AG04449 (cell line): ENCODE measurements at regions not wholly inside any gene's neighbourhood (a gene's known extent, or its start where the extent isn't known, plus 50 kb on each side); places are given as distances from the start of the nearest gene placed in this dataset.

ENCODE experiments used
- CTCF ChIA-PET: fragments of 350-600 bp; formaldehyde crosslinking; extraction: SDS; loops from one replicate; lab custom pipeline; 2021; ENCODE audit warnings: antibody characterized with exemption; lab: Yijun Ruan, JAX
- POLR2A ChIA-PET: fragments of 400-600, 350-600 bp; formaldehyde crosslinking; extraction: SDS; loops from one replicate; lab custom pipeline; 2020; ENCODE audit warnings: antibody characterized with exemption, inconsistent platforms; lab: Yijun Ruan, JAX
- DNase-seq: peaks from one replicate; pipeline ENCODE4 v3.0.0-alpha.2; 2010; ENCODE audit warnings: low read depth, low spot score
- H3K4me3 ChIP-seq: 2 replicates; pipeline ENCODE4 v1.5.1; 2011; ENCODE audit warnings: low read depth, mild to moderate bottlenecking, control low read depth, low read length
- TF ChIP-seq, protein P1 (sequence below): IDR thresholded peaks from one replicate; pipeline ENCODE4 v1.5.1; 2011; ENCODE audit warnings: mild to moderate bottlenecking, moderate library complexity, low read length, control low read depth, inconsistent platforms; ENCODE audit not compliant: insufficient read depth; ENCODE audit errors: missing control alignments

DNA sequence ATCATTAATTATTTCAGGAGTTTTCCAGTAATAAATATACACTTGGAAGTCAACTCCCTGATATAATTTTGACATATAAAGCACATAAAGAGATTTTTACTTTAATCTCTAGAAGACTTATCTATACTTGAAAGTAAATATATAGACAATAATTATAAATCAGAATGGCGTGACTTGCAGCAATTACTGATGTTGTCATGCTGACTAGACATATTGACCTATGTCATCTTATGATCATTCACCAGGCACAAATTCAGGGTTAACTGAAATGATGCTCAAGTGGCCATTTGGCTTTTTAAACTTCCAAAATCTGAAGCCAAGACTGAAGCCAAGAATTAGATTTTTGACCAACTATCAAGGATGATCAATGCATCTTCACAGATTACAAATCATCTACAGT, 192.2 kb downstream of the MCHR2 start:
- TF ChIP-seq, protein P1, sequence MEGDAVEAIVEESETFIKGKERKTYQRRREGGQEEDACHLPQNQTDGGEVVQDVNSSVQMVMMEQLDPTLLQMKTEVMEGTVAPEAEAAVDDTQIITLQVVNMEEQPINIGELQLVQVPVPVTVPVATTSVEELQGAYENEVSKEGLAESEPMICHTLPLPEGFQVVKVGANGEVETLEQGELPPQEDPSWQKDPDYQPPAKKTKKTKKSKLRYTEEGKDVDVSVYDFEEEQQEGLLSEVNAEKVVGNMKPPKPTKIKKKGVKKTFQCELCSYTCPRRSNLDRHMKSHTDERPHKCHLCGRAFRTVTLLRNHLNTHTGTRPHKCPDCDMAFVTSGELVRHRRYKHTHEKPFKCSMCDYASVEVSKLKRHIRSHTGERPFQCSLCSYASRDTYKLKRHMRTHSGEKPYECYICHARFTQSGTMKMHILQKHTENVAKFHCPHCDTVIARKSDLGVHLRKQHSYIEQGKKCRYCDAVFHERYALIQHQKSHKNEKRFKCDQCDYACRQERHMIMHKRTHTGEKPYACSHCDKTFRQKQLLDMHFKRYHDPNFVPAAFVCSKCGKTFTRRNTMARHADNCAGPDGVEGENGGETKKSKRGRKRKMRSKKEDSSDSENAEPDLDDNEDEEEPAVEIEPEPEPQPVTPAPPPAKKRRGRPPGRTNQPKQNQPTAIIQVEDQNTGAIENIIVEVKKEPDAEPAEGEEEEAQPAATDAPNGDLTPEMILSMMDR: no peak
- ChIA-PET CTCF (no interaction called here), POLR2A (no interaction called here)
- H3K4me3 ChIP-seq: no peak overlapping the region
- no peak for DNase-seq

DNA sequence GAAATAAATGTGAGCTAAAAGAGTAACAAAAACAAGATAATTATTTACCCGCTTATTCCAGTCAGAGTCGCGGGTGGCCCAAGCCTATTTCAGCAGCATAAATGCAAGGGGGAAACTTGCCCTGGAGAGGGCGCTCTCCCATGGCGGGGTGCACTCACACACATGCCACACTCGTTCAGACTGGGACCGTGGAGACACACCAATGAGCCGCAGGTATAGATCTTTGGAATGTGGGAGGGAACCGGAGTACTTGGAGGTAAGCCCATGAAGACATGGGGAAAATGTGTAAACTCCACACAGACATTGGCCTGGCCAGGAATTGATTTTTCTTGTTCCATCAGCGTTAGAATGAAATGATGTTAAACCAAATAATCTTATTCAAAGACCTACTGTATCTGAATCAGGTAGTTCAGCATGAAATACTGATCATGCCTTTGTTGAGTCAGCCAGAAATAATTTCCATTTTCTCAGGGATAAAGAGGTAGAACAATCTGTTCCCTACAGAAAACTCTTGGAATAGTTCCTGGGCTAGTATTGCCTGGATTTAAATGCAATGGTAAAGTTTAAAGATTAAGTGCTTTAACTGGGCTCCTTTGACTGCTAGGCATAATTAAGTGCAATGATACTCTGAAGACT, 191.5 kb downstream of the MCHR2 start:
- TF ChIP-seq, protein P1: no peak
- DNase-seq: no peak
- H3K4me3 ChIP-seq: no peak overlapping the region
- CTCF ChIA-PET: interaction anchor here (3.1 kb wide), 1 partner anchor 20 kb away, joined by 9 read pairs; no protein-coding TSS in a partner anchor
- POLR2A ChIA-PET: no interaction called here

DNA sequence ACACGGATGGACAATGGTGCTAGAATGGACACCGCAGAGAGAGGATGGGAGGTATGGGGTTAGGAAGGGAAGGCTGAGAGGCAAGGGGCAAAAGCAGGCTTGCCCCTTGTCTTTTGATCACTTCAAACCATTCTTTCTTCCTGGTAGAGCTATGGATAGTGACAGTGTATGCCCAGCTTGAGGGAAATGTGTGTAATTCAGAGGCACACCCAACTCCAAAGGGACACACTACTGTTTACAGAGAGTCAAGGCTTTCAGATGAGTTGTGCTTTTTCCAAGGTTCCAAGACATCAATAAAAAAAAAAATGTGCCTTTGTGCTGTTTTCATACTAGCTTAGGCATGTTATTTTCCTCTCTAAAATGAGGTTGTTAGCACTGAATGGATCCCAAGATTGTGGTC, 185.0 kb downstream of the MCHR2 start:
- TF ChIP-seq, protein P1: no peak
- ChIA-PET CTCF (interaction anchor here (3.0 kb wide), 1 partner anchor 13 kb away, joined by 8 read pairs; no protein-coding TSS in a partner anchor), POLR2A (no interaction called here)
- no peak overlapping the region for H3K4me3 ChIP-seq
- DNase-seq: no peak

DNA sequence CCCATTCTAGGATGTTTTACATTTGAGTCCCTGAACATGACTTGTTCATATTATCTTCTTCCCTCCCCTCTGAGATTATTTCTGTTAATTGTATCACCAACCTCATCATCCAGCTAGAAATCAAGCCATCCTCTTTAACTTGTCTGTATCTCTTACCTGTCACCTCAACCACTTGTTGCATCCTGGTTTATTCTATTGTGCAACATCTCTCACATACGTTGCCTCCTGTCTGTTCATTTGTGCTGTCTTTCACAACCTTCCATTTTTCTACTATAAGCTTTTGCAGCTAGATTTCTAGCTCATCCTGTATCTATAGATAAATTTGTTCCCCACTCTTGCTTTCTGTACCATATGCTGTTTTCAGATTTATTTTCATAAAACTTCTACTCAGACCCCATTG, 183.7 kb downstream of the MCHR2 start:
- TF ChIP-seq, protein P1: no peak
- DNase-seq: no peak
- POLR2A ChIA-PET: no interaction called here
- CTCF ChIA-PET: interaction anchor here (3.0 kb wide), 1 partner anchor 12 kb away, joined by 8 read pairs; no protein-coding TSS in a partner anchor
- no peak overlapping the region for H3K4me3 ChIP-seq

DNA sequence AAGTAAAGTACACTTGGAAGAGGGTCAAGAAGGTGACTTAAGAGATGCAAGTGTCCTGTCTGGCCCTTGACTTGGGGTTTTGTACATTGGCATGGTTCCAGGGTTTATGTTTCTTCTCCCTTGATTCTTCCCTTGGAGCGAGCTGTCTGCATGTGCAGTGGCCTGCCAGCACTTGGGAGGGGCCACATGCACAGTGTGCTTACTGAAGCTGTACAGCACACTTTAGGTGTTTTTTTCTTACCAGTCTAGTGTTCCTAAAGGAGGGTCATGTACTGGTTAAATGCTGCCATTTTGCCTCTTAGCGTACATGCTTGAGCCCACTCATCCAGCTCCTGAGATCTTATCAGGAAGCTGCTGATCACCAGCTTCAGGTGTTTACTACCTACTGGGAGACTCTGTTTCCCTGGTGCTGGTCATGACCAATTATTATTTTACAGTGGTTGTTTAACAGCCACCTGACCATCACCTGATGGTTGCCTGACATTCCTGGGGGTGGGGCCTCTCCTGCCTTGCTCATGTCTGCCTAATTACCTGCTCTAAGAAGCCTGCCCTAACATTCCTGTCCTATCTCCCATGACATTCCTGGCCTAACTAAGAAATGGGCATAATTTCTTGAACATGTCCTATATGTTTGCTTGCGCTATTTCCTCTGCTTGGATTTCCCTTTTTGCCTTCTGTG, 182.9 kb downstream of the MCHR2 start:
- H3K4me3 ChIP-seq: no peak overlapping the region
- ChIA-PET CTCF (interaction anchor here (3.0 kb wide), 1 partner anchor 11 kb away, joined by 8 read pairs; no protein-coding TSS in a partner anchor), POLR2A (no interaction called here)
- no peak for DNase-seq
- TF ChIP-seq, protein P1: no peak

DNA sequence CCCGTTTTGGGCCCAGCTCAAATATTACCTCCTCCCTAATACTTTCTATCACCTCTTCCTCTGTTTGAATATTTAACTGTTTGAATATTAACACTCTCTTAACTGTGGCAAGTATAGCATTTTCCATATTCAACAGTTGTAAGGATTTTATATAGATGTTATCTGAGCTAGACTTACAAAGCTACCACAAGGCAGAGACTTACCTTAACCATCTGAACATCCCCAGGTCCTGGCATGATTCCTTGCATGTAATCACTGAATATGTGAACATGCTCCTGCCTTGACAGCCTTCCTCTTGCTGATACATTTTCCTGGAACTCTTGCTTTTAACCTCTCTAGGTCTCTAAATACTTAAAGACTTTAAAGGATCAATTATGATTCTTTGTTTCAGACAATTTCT, 182.4 kb downstream of the MCHR2 start:
- POLR2A ChIA-PET: no interaction called here
- no peak overlapping the region for H3K4me3 ChIP-seq
- no peak for DNase-seq
- CTCF ChIA-PET: no interaction called here
- TF ChIP-seq, protein P1: no peak
